SK-N-SH (cell line): ENCODE measurements at regions not wholly inside any gene's neighbourhood (a gene's known extent, or its start where the extent isn't known, plus 50 kb on each side); places are given as distances from the start of the nearest gene placed in this dataset.

Source experiments
- CTCF ChIP-seq: fragments of 200-600 bp; sonication (generic); IDR thresholded peaks from 2 replicates; pipeline ENCODE4 v1.6.1; 2017; ENCODE audit warnings: antibody characterized with exemption, mild to moderate bottlenecking, moderate library complexity
- ELF1 ChIP-seq: IDR thresholded peaks from 2 replicates; pipeline ENCODE4 v1.4.0; 2012
- GABPA ChIP-seq: IDR thresholded peaks from 2 replicates; pipeline ENCODE4 v1.4.0; 2012; ENCODE audit warnings: low read depth, mild to moderate bottlenecking
- MEF2A ChIP-seq: IDR thresholded peaks from 2 replicates; pipeline ENCODE4 v1.4.0; 2012; ENCODE audit warnings: low read depth, borderline replicate concordance
- NFIC ChIP-seq: IDR thresholded peaks from 2 replicates; pipeline ENCODE4 v1.4.0; 2012; ENCODE audit warnings: borderline replicate concordance
- NRF1 ChIP-seq: IDR thresholded peaks from 2 replicates; pipeline ENCODE4 v1.6.1; 2012; ENCODE audit warnings: low read depth, mild to moderate bottlenecking, low read length
- POLR2AphosphoS5 ChIP-seq: IDR thresholded peaks from 2 replicates; pipeline ENCODE4 v1.6.1; 2012; ENCODE audit warnings: low read depth, low read length
- RAD21 ChIP-seq: IDR thresholded peaks from 2 replicates; pipeline ENCODE4 v1.6.1; 2012; ENCODE audit warnings: mild to moderate bottlenecking, low read length
- REST ChIP-seq: IDR thresholded peaks from 2 replicates; pipeline ENCODE4 v1.6.1; 2012; ENCODE audit warnings: mild to moderate bottlenecking, low read depth, low read length, moderate library complexity
- USF1 ChIP-seq: IDR thresholded peaks from 2 replicates; pipeline ENCODE4 v1.4.0; 2012; ENCODE audit warnings: low read depth, borderline replicate concordance
- USF2 ChIP-seq: fragments of 150-350 bp; IDR thresholded peaks from 2 replicates; pipeline ENCODE4 v1.6.1; 2017; ENCODE audit warnings: antibody characterized with exemption, low read length, low read depth, borderline replicate concordance
- YY1 ChIP-seq: IDR thresholded peaks from 2 replicates; pipeline ENCODE4 v1.4.0; 2012; ENCODE audit warnings: low read depth, mild to moderate bottlenecking

- TF ChIP-seq NRF1 (no peak), MEF2A (no peak), GABPA (no peak), YY1 (no peak), CTCF (no peak), USF2 (no peak), NFIC (no peak), REST (no peak), RAD21 (no peak), USF1 (no peak), POLR2AphosphoS5 (no peak), ELF1 (no peak)
These were observed 120.0 kb downstream of the GALR1 start for GRCh38 chr18:77369644-77370043.
